Activated CD4-positive, alpha-beta memory T cell treated with anti-CD3 and anti-CD28 coated beads for 36 hours (primary cell): ENCODE measurements at regions not wholly inside any gene's neighbourhood (a gene's known extent, or its start where the extent isn't known, plus 50 kb on each side); places are given as distances from the start of the nearest gene placed in this dataset.

Experiments used
- CTCF ChIA-PET: fragments of 350-600 bp; sonication (Branson Sonifier 250); formaldehyde crosslinking; loops from one replicate; lab custom pipeline; 2021; ENCODE audit warnings: antibody characterized with exemption, inconsistent platforms; lab: Charles Lee
- POLR2A ChIA-PET: fragments of 350-600 bp; sonication (Branson Sonifier 250); formaldehyde crosslinking; loops from one replicate; lab custom pipeline; 2021; ENCODE audit warnings: antibody characterized with exemption; lab: Charles Lee
- DNase-seq: peaks from one replicate; pipeline ENCODE4 v3.0.0-alpha.2; 2020
- H3K27ac Mint-ChIP-seq: one replicate; pipeline ENCODE4 v1.8.0; 2021; ENCODE audit warnings: mixed read lengths
- H3K27me3 Mint-ChIP-seq: one replicate; pipeline ENCODE4 v1.8.0; 2021; ENCODE audit warnings: mixed read lengths
- H3K36me3 Mint-ChIP-seq: one replicate; pipeline ENCODE4 v1.8.0; 2021; ENCODE audit warnings: mixed read lengths
- H3K4me1 Mint-ChIP-seq: one replicate; pipeline ENCODE4 v1.8.0; 2021; ENCODE audit warnings: low read depth, mixed read lengths
- H3K4me3 Mint-ChIP-seq: one replicate; pipeline ENCODE4 v1.8.0; 2021; ENCODE audit warnings: mild to moderate bottlenecking, mixed read lengths
- H3K9me3 Mint-ChIP-seq: one replicate; pipeline ENCODE4 v1.8.0; 2021; ENCODE audit warnings: mixed read lengths
- intact Hi-C: fragments of 100-400 bp; cut with micrococcal nuclease; formaldehyde crosslinking; loops from one replicate; pipeline ENCODE4 v1.15.1; 2023

DNA sequence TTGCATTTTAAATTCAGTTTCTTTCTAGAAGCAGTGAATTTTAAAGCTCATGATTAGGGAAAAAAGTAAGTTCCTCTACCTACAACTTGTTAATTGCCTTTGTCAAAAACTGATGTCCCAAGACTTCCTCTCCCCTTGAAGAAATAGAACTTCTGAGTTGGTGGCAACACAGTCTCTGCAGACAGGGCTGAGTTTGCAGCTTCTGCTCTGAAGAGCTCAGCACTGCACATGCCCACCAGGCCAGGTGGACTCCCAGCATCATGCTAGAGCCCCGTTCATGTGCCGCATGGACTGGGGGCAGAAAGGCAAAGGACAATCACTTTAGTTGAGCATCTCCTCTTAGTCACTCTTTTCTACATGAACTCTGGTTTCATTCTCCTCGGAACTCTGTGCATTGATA lies 620.1 kb downstream of the VRK1 start:
- intact Hi-C loops = no loop called here
- H3K9me3 Mint-ChIP-seq = no peaks in the 10 kb centered on the region
- ChIA-PET CTCF (no interaction called here), POLR2A (no interaction called here)
- no peaks in the 10 kb centered on the region for H3K36me3 Mint-ChIP-seq
- no peak for DNase-seq
- peaks cover 6% of the 10 kb centered on the region for H3K27me3 Mint-ChIP-seq
- H3K4me1 Mint-ChIP-seq = peaks cover 10% of the 10 kb centered on the region
- no peak overlapping the region for H3K4me3 Mint-ChIP-seq
- no peak overlapping the region for H3K27ac Mint-ChIP-seq

DNA sequence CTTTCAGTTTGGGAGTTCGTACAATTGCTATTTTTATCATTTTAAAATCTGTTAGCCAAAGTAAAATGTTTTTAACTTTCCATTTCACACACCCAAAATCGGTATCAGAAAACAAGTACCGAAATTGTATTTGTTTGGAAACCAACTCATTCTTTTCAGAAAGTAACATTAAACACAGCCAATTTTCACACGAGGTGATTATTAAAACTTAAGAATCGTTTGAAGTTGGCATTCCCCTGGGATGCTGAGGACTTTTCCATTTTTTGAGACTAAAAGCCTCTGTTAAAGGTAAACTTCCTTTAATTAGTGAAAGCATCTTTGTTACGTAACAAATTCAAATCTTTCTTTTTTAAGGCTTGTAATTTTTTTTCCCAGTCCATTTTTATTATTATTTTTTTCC lies 623.0 kb downstream of the VRK1 start:
- intact Hi-C loops = no loop called here
- no peaks in the 10 kb centered on the region for H3K27me3 Mint-ChIP-seq
- peaks cover 10% of the 10 kb centered on the region for H3K4me1 Mint-ChIP-seq
- DNase-seq = no peak
- ChIA-PET CTCF (no interaction called here), POLR2A (no interaction called here)
- no peaks in the 10 kb centered on the region for H3K36me3 Mint-ChIP-seq
- no peak overlapping the region for H3K4me3 Mint-ChIP-seq
- H3K9me3 Mint-ChIP-seq = no peaks in the 10 kb centered on the region
- no peak overlapping the region for H3K27ac Mint-ChIP-seq

DNA sequence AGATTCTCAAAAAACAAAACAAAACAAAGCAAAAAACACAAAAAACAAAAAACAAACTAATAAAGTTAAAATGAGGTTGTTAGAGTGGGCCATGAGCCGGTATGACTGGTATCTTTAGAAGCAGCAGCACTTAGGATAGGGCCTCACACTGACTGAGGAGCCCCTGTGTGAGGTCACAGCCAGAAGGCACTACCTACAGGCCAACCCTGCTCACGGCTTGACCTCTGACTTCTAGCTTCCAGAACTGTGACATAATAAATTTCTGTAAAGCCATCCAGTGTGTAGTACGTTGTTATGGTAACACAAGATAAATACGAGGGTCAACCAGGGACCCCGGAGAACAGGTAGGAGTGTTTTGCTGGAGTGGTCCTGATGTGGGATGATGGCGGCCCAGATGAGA lies 629.6 kb downstream of the VRK1 start:
- no peaks in the 10 kb centered on the region for H3K27me3 Mint-ChIP-seq
- intact Hi-C loops = no loop called here
- ChIA-PET POLR2A (no interaction called here), CTCF (no interaction called here)
- no peaks in the 10 kb centered on the region for H3K9me3 Mint-ChIP-seq
- H3K36me3 Mint-ChIP-seq = no peaks in the 10 kb centered on the region
- H3K4me3 Mint-ChIP-seq = no peak overlapping the region
- DNase-seq = no peak
- H3K27ac Mint-ChIP-seq = no peak overlapping the region
- H3K4me1 Mint-ChIP-seq = no peaks in the 10 kb centered on the region

DNA sequence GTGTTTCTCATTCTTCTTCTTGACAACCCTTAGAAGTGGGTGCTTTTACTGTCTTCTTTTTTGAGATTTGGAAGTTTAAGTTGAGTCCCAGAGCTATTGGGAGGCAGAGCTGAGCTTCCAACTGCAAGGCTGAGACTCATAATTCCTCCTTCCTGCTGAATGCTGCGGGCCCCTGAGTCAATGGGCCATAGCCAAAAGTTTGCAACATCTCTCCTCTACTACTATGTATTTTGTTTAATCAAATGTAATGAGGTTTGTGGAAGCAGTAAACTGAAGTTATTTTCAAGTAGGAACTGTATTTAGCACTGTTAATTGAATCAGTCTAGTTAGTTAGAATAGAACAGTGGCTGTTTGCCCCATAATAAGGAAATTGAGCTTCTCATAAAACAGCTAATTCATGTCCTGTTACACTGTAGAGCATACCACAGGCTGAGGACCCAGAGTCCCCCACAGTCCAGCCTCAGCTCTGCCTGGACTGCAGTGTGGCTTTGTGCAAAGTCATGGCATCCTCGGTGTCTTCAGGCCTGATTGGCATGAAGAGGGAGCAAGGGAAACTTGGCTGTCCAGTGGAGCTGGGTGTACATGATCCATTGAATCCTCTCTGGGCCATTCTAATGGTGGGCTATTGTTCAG lies 631.7 kb downstream of the VRK1 start:
- H3K36me3 Mint-ChIP-seq = no peaks in the 10 kb centered on the region
- DNase-seq = no peak
- CTCF ChIA-PET = no interaction called here
- H3K4me3 Mint-ChIP-seq = no peak overlapping the region
- intact Hi-C loops = no loop called here
- H3K27ac Mint-ChIP-seq = no peak overlapping the region
- POLR2A ChIA-PET = no interaction called here
- no peaks in the 10 kb centered on the region for H3K27me3 Mint-ChIP-seq
- no peaks in the 10 kb centered on the region for H3K9me3 Mint-ChIP-seq
- H3K4me1 Mint-ChIP-seq = no peaks in the 10 kb centered on the region

DNA sequence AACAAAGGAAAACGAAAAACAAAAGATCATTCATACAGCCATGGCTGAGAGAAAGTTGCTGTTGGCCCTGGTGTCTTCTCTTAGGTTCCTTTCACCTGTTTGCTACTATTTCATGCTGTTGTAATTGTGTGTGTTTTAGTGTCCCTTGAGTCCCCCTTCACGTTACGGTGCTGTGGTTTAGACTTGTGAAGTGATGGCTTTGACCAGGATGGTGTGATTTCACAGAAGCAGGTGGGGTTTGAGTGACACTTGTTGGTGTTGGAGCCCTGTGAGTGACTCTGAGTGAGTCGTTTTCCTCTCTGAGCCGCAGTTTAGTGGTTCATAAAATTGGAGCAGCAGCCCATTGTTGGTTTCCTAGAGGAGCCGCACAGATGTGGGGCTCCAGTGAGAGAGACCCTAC lies 635.4 kb downstream of the VRK1 start:
- Mint-ChIP-seq H3K36me3 (no peaks in the 10 kb centered on the region), H3K27ac (no peak overlapping the region), H3K4me1 (no peaks in the 10 kb centered on the region), H3K4me3 (no peak overlapping the region), H3K27me3 (no peaks in the 10 kb centered on the region), H3K9me3 (no peaks in the 10 kb centered on the region)
- POLR2A ChIA-PET = no interaction called here
- intact Hi-C loops = no loop called here
- DNase-seq = no peak
- CTCF ChIA-PET = no interaction called here

DNA sequence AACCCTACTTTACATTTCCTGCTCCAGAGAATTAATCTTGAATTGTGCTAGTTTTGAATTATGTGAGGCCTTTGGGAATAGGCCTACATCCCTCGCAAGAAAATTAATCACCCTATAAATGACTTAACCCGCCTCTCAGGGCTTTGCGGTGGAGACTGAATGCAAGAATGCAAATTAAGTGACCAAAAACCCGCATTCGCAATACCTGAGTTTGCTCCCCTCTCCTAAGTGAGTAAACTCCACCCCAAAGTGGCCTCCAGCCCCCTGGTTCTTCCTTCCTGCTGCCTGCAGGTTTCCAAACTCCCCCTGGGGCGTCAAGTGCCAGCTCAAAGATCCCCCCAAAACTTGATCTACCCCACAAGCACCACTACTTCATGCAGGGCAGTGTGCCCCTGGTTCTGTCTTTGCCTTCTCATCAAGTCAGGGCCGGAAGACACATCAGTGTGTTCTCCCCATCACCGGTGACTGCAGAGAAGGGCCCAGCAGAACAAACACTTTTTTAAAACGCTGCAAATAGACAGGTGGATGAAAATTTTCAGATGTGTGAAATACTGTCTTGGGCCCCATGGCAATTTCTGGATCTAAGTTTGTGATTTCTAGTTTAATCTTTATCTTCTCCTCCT lies 644.7 kb downstream of the VRK1 start:
- Mint-ChIP-seq H3K9me3 (no peaks in the 10 kb centered on the region), H3K27me3 (no peaks in the 10 kb centered on the region), H3K4me1 (peaks cover 25% of the 10 kb centered on the region), H3K27ac (peak overlapping the region; percentile 96), H3K36me3 (no peaks in the 10 kb centered on the region), H3K4me3 (peak overlapping the region; percentile 33)
- intact Hi-C loops = loop anchor here (1.0 kb wide), 3 partner anchors 15 to 136 kb away; no protein-coding TSS in a partner anchor
- DNase-seq = peak; percentile 31
- POLR2A ChIA-PET = interaction anchor here (1.5 to 2.4 kb wide), 4 partner anchors 15 to 135 kb away, joined by 3 to 10 read pairs (median 4); no protein-coding TSS in a partner anchor
- CTCF ChIA-PET = no interaction called here

DNA sequence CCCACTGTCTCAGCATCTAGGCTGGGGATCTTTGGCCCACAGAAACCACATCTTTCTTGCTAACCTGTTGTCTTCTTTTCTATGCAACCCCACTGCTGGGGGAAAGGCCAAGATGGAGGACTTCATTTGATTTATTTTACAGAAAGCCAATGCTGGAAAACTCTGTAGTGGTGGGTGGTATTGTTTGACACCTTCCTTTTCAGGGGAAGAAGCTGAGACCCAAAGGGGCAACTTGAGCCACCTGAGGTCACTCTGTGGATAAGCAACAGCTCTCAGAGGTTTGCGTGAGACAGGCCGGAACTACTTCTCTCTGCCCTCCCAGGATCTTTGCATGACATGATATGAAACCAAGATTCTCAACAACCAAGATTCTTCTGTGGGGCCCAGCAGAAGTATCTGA lies 645.2 kb downstream of the VRK1 start:
- Mint-ChIP-seq H3K4me3 (peak overlapping the region; percentile 21), H3K27me3 (no peaks in the 10 kb centered on the region), H3K9me3 (no peaks in the 10 kb centered on the region), H3K27ac (peak overlapping the region; percentile 96), H3K36me3 (no peaks in the 10 kb centered on the region), H3K4me1 (peaks cover 25% of the 10 kb centered on the region)
- ChIA-PET CTCF (interaction anchor here (0.6 kb wide), 1 partner anchor 121 kb away, joined by 3 read pairs; no protein-coding TSS in a partner anchor), POLR2A (interaction anchor here (1.5 to 2.4 kb wide), 4 partner anchors 14 to 136 kb away, joined by 3 to 10 read pairs (median 4); no protein-coding TSS in a partner anchor)
- peak; percentile 60 for DNase-seq
- intact Hi-C loops = loop anchor here (1.0 kb wide), 3 partner anchors 15 to 136 kb away; no protein-coding TSS in a partner anchor

DNA sequence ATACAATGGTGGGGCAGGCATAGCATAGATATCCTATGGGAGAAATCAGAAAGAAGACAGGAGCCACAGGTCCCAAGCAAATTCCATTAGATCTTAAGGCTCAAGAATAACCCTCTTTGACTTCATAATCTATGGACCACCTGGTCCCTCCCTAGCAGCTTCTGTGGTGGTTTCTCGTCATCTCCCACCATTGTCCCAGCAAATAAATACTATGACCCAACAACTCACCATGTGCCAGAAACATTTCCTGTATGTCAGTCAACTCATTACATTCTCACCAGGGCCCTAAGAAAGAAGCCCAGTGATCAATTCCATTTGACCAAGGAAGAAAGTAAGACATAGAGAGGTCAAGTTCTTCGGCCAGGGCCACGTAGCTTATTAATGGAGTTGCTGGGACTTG lies 646.2 kb downstream of the VRK1 start:
- DNase-seq = no peak
- ChIA-PET CTCF (interaction anchor here (1.1 kb wide), 1 partner anchor 12 kb away, joined by 3 read pairs; no protein-coding TSS in a partner anchor), POLR2A (interaction anchor here (1.9 to 2.4 kb wide), 2 partner anchors 13 to 34 kb away, joined by 4 to 10 read pairs; no protein-coding TSS in a partner anchor)
- intact Hi-C loops = no loop called here
- Mint-ChIP-seq H3K27ac (peak overlapping the region; percentile 96), H3K4me1 (peaks cover 25% of the 10 kb centered on the region), H3K4me3 (no peak overlapping the region), H3K9me3 (no peaks in the 10 kb centered on the region), H3K36me3 (no peaks in the 10 kb centered on the region), H3K27me3 (no peaks in the 10 kb centered on the region)

DNA sequence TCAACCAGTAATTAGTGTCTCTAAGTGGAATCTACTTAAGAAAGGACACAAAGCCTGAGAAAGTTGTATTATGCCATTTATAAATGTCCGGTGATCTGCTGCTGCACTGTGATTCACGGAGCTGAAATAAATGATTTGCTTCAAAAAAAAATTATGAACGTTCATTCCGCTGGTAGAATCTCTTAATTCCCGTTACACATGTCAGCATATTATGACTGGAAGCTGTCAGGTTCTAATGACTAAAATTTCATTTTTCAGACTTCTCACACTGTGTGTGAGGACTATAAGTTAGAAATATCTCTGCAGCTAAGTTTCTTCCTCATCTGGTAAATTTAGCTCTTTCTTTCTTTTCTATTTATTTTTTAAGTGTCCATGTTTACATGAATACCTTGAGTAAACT lies 647.1 kb downstream of the VRK1 start:
- Mint-ChIP-seq H3K9me3 (no peaks in the 10 kb centered on the region), H3K27ac (no peak overlapping the region), H3K36me3 (no peaks in the 10 kb centered on the region), H3K27me3 (no peaks in the 10 kb centered on the region), H3K4me3 (no peak overlapping the region), H3K4me1 (peaks cover 25% of the 10 kb centered on the region)
- CTCF ChIA-PET = interaction anchor here (1.1 kb wide), 1 partner anchor 12 kb away, joined by 3 read pairs; no protein-coding TSS in a partner anchor
- POLR2A ChIA-PET = no interaction called here
- DNase-seq = no peak
- intact Hi-C loops = no loop called here

DNA sequence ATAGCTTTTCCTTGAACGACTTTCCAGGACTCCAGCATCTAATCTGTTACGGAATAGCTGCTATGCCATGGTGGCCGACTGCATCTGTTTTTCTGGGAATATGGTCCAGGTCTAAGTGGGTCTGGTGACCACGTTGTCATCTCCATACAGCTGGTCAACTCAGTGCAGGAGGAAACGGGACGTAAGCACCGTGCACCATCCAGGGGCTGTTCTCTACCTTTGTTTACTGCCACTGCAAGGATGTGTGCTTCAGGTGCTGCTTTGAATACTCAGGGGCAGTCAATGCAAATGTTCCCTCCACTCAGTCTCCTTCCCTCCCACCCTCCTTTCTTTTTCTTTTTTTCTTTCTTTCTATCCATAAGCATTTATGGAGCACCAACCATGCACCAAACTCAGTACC lies 648.2 kb downstream of the VRK1 start:
- ChIA-PET CTCF (no interaction called here), POLR2A (no interaction called here)
- Mint-ChIP-seq H3K4me1 (peaks cover 25% of the 10 kb centered on the region), H3K4me3 (no peak overlapping the region), H3K27ac (no peak overlapping the region), H3K36me3 (no peaks in the 10 kb centered on the region), H3K27me3 (no peaks in the 10 kb centered on the region), H3K9me3 (no peaks in the 10 kb centered on the region)
- DNase-seq = no peak
- intact Hi-C loops = no loop called here

DNA sequence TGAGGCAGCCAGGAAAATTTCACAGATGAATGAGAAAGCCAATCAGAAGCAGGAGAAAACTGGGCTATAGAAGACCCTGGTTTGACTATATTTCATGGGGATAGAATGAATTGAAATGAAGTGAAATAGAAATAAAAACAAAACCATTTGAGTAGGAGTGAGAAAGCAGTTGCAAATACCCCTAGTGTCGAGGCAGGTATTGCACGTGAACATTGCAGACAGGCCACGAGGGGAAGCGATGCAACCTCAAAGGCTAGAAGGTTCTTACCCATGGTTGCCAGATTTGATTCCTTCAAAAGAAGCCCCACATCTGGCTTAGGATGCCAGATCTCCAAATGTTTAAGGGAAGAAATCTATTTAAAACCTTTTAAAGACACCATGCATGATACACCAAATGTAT lies 648.9 kb downstream of the VRK1 start:
- no peaks in the 10 kb centered on the region for H3K27me3 Mint-ChIP-seq
- H3K27ac Mint-ChIP-seq = no peak overlapping the region
- intact Hi-C loops = no loop called here
- H3K4me3 Mint-ChIP-seq = no peak overlapping the region
- H3K9me3 Mint-ChIP-seq = no peaks in the 10 kb centered on the region
- CTCF ChIA-PET = no interaction called here
- peak; percentile 39 for DNase-seq
- POLR2A ChIA-PET = no interaction called here
- peaks cover 24% of the 10 kb centered on the region for H3K4me1 Mint-ChIP-seq
- no peaks in the 10 kb centered on the region for H3K36me3 Mint-ChIP-seq

DNA sequence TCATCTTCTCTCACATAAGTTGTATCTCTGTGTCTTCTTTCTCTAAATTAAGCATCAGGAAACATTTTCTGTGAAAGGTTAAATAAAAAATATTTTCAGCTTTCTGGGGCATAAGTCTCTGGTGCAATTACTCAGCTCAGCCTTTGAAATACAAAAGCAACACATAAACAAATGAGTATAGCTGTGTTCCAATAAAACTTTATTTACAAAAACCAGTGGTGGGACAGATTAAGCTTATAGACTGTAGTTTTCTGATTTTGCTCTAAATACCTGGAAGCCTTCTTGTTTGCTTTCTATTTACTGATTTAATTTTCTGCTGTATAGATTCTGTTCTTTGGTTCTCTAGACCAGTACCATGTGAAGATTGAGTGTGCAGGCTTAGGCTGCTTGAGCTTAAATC lies 655.1 kb downstream of the VRK1 start:
- H3K27ac Mint-ChIP-seq = no peak overlapping the region
- no peak for DNase-seq
- ChIA-PET POLR2A (no interaction called here), CTCF (interaction anchor here (1.1 to 1.2 kb wide), 2 partner anchors 10 to 42 kb away, joined by 3 to 4 read pairs; no protein-coding TSS in a partner anchor)
- no peaks in the 10 kb centered on the region for H3K9me3 Mint-ChIP-seq
- H3K27me3 Mint-ChIP-seq = no peaks in the 10 kb centered on the region
- no peaks in the 10 kb centered on the region for H3K36me3 Mint-ChIP-seq
- peaks cover 35% of the 10 kb centered on the region for H3K4me1 Mint-ChIP-seq
- intact Hi-C loops = no loop called here
- H3K4me3 Mint-ChIP-seq = no peak overlapping the region
